ENCODE measurements at regions not wholly inside any gene's neighbourhood (a gene's known extent, or its start where the extent isn't known, plus 50 kb on each side); places are given as distances from the start of the nearest gene placed in this dataset.

DNA sequence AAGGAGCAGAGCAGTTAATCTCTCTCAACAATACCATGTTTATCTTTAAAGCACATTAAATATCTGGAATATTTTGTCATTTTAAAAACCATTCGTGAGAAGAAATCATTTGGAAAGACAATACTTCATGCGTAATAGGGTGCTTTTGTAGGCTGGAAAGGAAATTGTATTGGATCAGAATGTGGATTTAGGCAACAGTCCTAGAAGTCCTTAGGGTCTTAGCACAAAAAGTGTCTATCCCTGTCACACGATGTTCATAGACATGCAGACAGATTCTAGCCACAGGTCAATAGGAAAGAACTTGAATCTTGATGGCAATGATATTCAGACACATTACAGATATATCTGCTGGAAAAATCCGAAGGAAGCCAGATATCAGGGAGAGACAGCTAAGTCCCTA, 156.0 kb downstream of the KCTD12 start:
- no peak for TF ChIP-seq EZH2phosphoT487 (IDR thresholded peaks at IDR 0.05; ENCODE audit: low read depth)
- TF ChIP-seq, protein P1, sequence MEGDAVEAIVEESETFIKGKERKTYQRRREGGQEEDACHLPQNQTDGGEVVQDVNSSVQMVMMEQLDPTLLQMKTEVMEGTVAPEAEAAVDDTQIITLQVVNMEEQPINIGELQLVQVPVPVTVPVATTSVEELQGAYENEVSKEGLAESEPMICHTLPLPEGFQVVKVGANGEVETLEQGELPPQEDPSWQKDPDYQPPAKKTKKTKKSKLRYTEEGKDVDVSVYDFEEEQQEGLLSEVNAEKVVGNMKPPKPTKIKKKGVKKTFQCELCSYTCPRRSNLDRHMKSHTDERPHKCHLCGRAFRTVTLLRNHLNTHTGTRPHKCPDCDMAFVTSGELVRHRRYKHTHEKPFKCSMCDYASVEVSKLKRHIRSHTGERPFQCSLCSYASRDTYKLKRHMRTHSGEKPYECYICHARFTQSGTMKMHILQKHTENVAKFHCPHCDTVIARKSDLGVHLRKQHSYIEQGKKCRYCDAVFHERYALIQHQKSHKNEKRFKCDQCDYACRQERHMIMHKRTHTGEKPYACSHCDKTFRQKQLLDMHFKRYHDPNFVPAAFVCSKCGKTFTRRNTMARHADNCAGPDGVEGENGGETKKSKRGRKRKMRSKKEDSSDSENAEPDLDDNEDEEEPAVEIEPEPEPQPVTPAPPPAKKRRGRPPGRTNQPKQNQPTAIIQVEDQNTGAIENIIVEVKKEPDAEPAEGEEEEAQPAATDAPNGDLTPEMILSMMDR (IDR thresholded peaks at IDR 0.05; ENCODE audit: low read depth, low read length), result no peak
- H3K4me2 ChIP-seq (ENCODE audit: low read length), result no peak overlapping the region

DNA sequence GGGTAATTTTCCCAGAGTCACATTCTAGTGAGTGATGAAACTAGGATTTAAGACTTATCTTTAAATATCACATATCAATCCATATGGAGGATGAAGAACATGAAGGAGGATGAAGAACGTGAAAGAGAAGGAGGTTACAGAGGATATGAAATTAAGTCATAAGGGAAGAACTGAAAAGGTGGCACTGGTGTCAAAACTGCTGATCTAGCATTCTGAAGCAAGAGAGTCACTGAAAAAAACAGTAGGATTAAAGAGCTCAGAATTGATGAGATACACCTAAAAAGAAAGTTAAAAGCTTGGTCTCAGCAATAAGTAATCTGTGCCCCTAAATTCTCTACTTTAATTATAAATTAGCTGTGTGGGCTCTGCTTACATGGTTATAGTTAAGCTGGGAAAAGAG, 156.5 kb downstream of the KCTD12 start:
- Histone ChIP-seq H4K20me1 (ENCODE audit: insufficient read depth, low read length) (no peaks in the 10 kb centered on the region), H3K27me3 (ENCODE audit: low read depth, low read length) (no peaks in the 10 kb centered on the region), H3K79me2 (ENCODE audit: low read length) (no peaks in the 10 kb centered on the region), H2AFZ (ENCODE audit: low read depth, low read length) (no peak overlapping the region), H3K9ac (ENCODE audit: low read length) (no peak overlapping the region), H3K4me2 (ENCODE audit: low read length) (no peak overlapping the region), H3K4me3 (ENCODE audit: low read length) (no peak overlapping the region), H3K27ac (ENCODE audit: low read length) (no peak overlapping the region), H3K36me3 (replicated peaks; ENCODE audit: low read depth, low read length) (no peaks in the 10 kb centered on the region), H3K9me3 (ENCODE audit: insufficient read depth, low read length) (no peaks in the 10 kb centered on the region), H3K4me1 (ENCODE audit: low read length) (no peaks in the 10 kb centered on the region)
- TF ChIP-seq, protein P1 (IDR thresholded peaks at IDR 0.05; ENCODE audit: low read depth, low read length), result no peak
- no peak for TF ChIP-seq EZH2phosphoT487 (IDR thresholded peaks at IDR 0.05; ENCODE audit: low read depth)

More for the DNA sequence above, 156.0 kb downstream of the KCTD12 start:
- Histone ChIP-seq H4K20me1 (ENCODE audit: insufficient read depth, low read length) (no peaks in the 10 kb centered on the region), H3K36me3 (replicated peaks; ENCODE audit: low read depth, low read length) (no peaks in the 10 kb centered on the region), H3K9me3 (ENCODE audit: insufficient read depth, low read length) (no peaks in the 10 kb centered on the region), H3K27me3 (ENCODE audit: low read depth, low read length) (no peaks in the 10 kb centered on the region), H3K27ac (ENCODE audit: low read length) (no peak overlapping the region), H3K79me2 (ENCODE audit: low read length) (no peaks in the 10 kb centered on the region), H3K4me1 (ENCODE audit: low read length) (no peaks in the 10 kb centered on the region), H3K9ac (ENCODE audit: low read length) (no peak overlapping the region), H2AFZ (ENCODE audit: low read depth, low read length) (no peak overlapping the region), H3K4me3 (ENCODE audit: low read length) (no peak overlapping the region)

DNA sequence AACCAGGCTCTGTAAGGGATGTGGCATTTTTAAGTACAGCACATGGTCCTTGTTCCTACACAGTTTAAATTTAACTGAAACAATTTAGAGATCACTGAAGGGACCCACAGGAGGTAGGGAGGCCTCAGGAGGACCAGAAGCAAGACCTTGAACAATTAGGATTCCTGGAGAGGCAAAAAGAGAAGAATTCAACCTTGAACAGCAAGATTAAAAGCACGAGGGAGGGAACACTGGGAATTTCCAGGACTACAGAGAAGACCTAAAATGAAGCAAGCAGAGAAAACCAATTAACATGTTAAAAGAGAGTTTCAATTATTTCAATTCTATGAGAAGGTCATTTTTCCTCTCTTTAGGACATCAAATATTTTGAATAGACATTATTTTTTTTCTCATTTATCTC, 160.3 kb downstream of the KCTD12 start:
- H3K9me3 ChIP-seq (ENCODE audit: insufficient read depth, low read length), result no peaks in the 10 kb centered on the region
- no peak overlapping the region for H3K4me2 ChIP-seq (ENCODE audit: low read length)
- no peaks in the 10 kb centered on the region for H3K27me3 ChIP-seq (ENCODE audit: low read depth, low read length)
- no peak overlapping the region for H2AFZ ChIP-seq (ENCODE audit: low read depth, low read length)
- TF ChIP-seq, protein P1 (IDR thresholded peaks at IDR 0.05; ENCODE audit: low read depth, low read length), result no peak
- TF ChIP-seq EZH2phosphoT487 (IDR thresholded peaks at IDR 0.05; ENCODE audit: low read depth), result no peak
- no peaks in the 10 kb centered on the region for H3K79me2 ChIP-seq (ENCODE audit: low read length)
- no peaks in the 10 kb centered on the region for H3K36me3 ChIP-seq (replicated peaks; ENCODE audit: low read depth, low read length)
- H4K20me1 ChIP-seq (ENCODE audit: insufficient read depth, low read length), result no peaks in the 10 kb centered on the region
- no peaks in the 10 kb centered on the region for H3K4me1 ChIP-seq (ENCODE audit: low read length)
- H3K4me3 ChIP-seq (ENCODE audit: low read length), result no peak overlapping the region
- H3K9ac ChIP-seq (ENCODE audit: low read length), result no peak overlapping the region
- H3K27ac ChIP-seq (ENCODE audit: low read length), result no peak overlapping the region

DNA sequence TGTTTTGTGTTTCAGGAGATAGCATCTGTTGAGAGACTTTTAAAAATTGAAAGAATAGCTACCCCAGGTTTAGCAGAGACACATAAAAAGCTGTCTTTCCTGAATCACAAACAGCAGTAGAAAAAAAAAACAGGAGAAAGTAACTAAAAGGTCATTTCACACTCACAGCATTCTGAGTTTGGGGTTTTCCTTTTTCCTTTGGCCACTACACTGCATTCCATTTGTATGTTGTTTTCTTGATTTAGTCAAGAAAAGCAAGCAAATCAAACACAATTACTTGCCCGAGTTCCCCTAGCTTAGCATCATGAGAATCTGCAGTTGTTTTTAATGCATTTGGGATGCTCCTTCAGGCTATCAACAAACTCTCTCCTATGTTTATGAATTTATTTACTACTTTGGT, 161.0 kb downstream of the KCTD12 start:
- no peaks in the 10 kb centered on the region for H3K27me3 ChIP-seq (ENCODE audit: low read depth, low read length)
- H3K79me2 ChIP-seq (ENCODE audit: low read length), result no peaks in the 10 kb centered on the region
- no peak overlapping the region for H3K9ac ChIP-seq (ENCODE audit: low read length)
- no peaks in the 10 kb centered on the region for H3K36me3 ChIP-seq (replicated peaks; ENCODE audit: low read depth, low read length)
- H3K4me3 ChIP-seq (ENCODE audit: low read length), result no peak overlapping the region
- TF ChIP-seq, protein P1 (IDR thresholded peaks at IDR 0.05; ENCODE audit: low read depth, low read length), result no peak
- no peak for TF ChIP-seq EZH2phosphoT487 (IDR thresholded peaks at IDR 0.05; ENCODE audit: low read depth)
- no peaks in the 10 kb centered on the region for H4K20me1 ChIP-seq (ENCODE audit: insufficient read depth, low read length)
- no peaks in the 10 kb centered on the region for H3K9me3 ChIP-seq (ENCODE audit: insufficient read depth, low read length)
- H3K27ac ChIP-seq (ENCODE audit: low read length), result no peak overlapping the region
- H3K4me2 ChIP-seq (ENCODE audit: low read length), result no peak overlapping the region
- no peak overlapping the region for H2AFZ ChIP-seq (ENCODE audit: low read depth, low read length)
- no peaks in the 10 kb centered on the region for H3K4me1 ChIP-seq (ENCODE audit: low read length)
